ENCODE measurements at regions not wholly inside any gene's neighbourhood (a gene's known extent, or its start where the extent isn't known, plus 50 kb on each side); places are given as distances from the start of the nearest gene placed in this dataset.
"Not testable (repeated sequence)": the region's sequence is repeated elsewhere in the genome, so short reads cannot be mapped to it uniquely, and the experiment has no call there.

DNA sequence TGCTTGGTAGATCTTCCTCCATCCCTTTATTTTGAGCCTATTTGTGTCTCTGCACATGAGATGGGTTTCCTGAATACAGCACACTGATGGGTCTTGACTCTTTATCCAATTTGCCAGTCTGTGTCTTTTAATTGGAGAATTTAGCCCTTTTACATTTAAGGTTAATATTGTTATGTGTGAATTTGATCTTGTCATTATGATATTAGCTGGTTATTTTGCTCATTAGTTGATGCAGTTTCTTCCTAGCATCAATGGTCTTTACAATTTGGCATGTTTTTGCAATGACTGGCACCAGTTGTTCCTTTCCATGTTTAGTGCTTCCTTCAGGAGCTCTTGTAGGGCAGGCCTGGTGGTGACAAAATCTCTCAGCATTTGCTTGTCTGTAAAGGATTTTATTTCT lies 72.4 kb downstream of the HNRNPD start:
- DNase-seq (ENCODE audit: low read depth in 2 of 2) = not testable (repeated sequence)

DNA sequence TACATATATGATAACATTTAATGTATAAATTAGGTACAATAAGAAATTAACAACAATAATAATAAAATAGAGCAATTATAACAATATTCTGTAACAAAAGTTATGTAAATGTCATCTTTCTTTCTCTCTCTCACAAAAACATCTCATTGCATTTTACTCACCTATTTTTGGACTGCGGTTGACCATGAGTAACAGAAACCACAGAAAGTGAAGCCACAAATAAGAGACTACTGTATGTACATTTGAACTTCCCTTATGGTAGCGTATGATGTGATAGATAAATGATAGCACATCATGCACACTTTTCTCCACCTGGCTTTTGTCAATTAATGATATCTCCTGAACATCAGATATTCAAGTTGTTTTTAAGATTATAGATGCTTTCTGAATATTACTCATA lies 80.5 kb downstream of the HNRNPD start:
- peak in 1 of 2 donors; percentile 4 for DNase-seq (ENCODE audit: low read depth in 2 of 2)

DNA sequence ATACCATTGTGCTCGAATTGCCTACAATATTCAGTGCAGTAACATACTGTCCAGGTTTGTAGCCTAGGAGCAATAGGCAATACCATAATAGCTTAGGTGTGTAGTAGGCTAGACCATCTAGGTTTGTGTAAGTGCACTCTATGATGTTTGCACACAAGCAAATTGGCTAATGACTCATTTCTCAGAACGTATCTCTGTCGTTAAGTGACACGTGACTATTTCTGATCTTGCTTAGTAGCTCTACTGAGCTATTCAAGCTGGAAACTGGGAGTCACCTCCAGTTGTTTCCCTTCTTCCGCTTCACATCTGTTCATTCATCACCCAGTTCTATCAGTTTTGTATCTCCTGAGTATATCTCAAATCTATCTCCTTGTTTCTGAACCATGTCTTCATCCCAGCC lies 86.1 kb downstream of the HNRNPD start:
- no peak for DNase-seq (ENCODE audit: low read depth in 2 of 2)

DNA sequence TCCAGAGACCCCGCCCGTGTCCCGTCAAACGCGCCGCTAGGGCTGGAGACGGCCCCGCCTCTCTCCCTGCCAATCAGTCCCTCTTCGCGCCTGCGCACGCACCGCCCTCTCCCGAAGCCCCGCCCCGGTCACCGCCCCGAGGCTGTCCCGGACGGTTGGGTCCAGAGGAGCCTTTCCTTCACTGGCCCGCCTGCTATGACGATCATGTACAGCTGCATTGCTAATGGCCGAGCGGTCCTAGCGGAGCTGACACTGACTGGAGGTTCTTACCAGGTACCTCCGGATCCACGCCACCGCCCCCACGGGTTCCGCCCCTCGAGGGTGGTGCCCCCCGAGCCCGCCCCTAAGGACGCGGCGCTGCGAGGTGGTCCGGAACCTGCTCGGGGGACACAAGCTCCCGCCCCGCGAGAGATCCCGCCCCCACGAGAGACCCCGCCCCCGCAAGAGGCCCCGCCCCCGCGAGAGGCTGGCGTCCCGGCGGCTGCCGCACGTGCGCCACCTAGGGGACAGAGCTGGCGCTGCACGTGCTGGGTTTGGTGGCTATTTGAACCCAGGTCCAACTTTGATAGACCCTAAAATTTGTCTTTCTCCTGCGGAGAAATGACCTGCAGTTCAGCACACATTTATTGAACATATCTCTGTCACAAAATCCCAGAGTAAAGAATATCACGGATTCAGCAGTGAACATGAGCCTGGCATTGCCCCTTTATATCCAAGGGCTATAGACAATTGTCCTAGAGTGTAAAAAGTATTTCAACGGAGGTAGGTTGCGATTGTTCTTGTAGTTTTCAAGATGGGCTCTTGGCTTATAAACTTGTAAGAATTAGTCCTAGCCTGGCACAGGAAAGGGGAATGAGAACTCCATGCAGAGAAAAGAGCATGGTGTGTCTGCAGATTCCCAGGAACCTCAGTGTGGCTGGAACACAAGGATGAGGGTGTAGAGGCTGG lies 88.7 kb downstream of the HNRNPD start:
- peak; percentile 97 to 98 for DNase-seq (ENCODE audit: low read depth in 2 of 2)

DNA sequence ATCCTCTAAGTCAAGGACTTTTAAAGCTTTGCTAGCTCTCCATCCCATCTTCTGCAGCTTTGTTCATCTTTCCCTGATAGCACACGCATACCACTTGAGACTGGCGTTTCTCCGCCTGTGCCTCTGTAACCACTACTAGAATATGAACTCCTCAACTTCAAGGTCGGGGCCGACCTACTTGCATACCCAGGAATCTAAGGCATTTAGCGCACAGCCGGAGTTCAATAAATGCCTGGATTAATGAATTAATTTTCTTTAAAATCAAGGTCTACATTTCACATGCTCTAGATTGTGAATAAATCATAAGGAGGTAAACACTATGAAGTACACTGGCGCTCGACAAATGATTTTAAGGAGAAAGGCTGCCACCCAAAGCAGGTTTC lies 89.3 kb downstream of the HNRNPD start:
- DNase-seq (ENCODE audit: low read depth in 2 of 2) = no peak

DNA sequence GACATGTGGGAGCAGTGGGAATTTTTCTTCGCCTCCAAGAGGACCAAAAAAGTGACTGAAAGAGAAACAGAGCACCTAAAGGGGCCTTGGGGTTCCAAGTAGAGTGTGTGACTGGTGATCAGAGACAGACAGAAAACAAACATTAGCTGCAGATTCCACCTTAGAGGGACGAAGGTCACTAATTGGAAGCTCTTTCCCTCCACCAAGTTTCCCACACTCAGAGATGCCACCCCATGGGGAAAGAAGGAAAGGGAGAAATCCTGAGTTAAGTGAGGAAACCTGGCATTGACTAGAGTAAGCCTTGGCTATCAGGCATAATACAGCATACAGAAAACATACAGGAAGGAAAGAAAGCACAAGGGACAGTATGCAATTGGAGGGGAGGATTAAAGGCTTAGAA lies 90.9 kb downstream of the HNRNPD start:
- no peak for DNase-seq (ENCODE audit: low read depth in 2 of 2)

DNA sequence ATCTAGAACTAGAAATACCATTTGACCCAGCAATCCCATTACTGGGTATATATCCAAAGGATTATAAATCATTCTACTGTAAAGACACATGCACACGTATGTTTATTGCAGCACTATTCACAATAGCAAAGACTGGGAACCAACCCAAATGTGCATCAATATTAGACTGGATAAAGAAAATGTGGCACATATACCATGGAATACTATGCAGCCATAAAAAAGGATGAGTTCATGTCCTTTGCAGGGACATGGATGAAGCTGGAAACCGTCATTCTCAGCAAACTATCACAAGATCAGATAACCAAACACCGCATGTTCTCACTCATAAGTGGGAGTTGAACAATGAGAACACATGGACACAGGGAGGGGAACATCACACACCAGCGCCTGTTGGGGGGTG lies 94.2 kb downstream of the HNRNPD start:
- DNase-seq (ENCODE audit: low read depth in 2 of 2) = not testable (repeated sequence)

DNA sequence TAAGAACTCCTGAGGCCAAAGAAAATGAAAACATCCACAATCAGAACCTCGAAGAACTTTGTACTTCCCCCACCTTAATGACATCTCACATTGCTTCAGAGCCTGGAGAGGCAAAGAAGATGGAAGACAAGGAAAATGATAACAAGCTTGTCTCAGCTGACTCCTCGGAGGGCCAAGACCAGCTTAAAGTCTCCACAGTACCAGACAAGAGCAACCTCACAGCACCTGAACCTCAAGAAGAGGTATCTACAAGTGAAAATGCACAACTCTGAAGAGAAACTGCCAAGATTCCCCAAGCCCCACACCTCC lies 97.5 kb downstream of the HNRNPD start:
- DNase-seq (ENCODE audit: low read depth in 2 of 2) = no peak

DNA sequence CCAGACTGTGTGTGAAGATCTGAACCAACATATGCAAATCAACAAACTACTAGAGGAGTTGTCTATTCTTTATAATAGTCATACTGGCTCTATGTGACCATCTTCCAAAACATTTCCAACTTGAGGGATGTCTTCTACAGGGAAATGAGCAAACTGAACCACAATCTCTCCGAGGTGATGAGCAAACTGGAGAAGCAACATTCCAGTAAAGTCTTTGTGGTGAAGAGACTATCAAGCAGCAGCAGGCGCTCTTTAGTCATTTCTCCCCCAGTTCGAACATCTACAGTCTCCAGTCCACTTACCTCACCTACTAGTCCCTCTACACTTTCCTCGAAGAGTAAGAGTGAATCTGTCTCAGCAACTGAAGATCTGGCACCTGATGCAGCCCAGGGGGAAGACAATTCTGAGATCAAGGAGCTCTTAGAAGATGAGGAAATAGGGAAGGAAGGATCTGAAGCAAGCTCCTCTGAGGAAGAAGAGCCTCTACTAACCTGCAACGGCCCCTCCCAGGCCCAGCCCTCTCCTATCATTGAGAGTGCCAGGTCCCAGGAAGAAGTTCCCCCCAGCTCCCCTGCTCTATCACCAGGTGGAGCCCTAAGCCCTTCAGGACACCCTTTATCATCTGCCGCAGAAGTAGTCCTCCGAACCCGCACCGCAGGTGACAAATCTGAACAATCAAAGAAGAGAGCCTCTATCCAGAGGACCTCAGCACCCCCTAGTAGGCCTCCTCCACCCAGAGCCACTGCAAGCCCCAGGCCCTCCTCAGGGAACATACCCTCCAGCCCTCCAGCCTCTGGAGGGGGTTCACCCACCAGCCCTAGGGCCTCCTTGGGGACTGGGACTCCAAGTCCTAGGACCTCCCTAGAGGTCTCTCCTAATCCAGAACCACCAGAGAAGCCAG lies 98.1 kb downstream of the HNRNPD start:
- no peak for DNase-seq (ENCODE audit: low read depth in 2 of 2)

DNA sequence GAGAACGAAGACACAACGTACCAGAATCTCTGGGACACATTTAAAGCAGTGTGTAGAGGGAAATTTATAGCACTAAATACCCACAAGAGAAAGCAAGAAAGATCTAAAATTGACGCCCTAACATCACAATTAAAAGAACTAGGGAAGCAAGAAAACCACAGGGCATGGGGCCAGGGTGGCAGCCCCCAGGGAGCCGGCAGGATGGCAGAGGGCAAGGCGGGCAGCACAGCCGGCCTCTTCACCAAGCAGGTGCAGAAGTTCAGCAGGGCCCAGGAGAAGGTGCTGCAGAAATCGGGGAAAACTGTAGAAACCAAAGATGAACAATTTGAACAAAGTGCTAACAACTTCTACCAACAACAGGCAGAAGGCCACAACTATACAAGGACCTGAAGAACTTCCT lies 99.1 kb downstream of the HNRNPD start:
- DNase-seq (ENCODE audit: low read depth in 2 of 2) = not testable (repeated sequence)

DNA sequence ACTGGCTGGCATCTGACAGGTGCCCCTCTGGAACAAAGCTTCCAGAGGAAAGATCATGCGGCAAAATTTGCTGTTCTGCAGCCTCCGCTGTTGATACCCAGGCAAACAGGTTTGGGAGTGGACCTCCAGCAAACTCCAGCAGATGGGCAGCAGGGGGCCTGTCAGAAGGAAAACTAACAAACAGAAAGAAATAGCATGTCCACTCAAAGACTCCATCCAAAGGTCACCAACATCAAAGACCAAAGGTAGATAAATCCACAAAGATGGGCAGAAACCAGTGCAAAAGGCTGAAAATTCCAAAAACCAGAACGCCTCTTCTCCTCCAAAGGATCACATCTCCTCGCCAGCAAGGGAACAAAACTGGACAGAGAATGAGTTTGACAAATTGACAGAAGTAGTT lies 101.3 kb downstream of the HNRNPD start:
- not testable (repeated sequence) for DNase-seq (ENCODE audit: low read depth in 2 of 2)

DNA sequence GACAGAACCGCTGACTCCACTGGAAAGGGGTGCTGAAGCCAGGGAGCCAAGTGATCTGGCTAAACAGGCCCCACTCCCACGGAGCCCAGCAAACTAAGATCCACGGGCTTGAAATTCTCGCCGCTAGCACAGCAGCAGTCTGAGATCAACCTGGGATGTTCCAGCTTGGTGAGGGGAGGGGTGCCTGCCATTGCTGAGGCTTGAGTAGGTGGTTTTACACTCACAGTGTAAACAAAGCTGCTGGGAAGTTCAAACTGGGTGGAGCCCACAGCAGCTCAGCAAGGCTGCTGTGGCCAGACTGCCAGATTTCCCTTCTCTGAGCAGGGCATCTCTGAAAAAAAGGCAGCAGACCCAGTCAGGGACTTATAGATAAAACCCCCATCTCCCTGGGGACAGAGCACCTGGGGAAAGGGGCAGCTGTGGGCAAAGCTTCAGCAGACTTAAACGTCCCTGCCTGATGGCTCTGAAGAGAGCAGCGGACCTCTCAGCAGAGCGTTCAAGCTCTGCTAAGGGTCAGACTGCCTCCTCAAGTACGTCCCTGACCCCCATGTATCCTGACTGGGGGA lies 101.8 kb downstream of the HNRNPD start:
- DNase-seq (ENCODE audit: low read depth in 2 of 2) = not testable (repeated sequence)

DNA sequence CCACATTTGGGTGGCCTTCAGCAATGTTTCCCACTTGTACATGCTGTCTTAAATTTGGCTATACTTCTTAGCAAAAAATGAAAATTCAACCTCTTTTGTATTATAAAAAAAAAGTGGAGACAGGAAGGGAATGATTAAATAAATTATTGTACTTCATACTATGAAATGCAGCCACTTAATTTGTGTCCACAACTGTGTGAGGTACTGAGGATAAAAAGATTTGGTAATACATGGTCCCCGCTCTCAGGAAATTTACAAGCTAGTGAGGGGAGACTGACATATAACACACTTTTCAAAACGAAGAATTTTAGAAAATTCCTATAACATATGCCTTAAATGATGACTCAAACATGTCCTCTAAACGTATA lies 105.0 kb downstream of the HNRNPD start:
- no peak for DNase-seq (ENCODE audit: low read depth in 2 of 2)

DNA sequence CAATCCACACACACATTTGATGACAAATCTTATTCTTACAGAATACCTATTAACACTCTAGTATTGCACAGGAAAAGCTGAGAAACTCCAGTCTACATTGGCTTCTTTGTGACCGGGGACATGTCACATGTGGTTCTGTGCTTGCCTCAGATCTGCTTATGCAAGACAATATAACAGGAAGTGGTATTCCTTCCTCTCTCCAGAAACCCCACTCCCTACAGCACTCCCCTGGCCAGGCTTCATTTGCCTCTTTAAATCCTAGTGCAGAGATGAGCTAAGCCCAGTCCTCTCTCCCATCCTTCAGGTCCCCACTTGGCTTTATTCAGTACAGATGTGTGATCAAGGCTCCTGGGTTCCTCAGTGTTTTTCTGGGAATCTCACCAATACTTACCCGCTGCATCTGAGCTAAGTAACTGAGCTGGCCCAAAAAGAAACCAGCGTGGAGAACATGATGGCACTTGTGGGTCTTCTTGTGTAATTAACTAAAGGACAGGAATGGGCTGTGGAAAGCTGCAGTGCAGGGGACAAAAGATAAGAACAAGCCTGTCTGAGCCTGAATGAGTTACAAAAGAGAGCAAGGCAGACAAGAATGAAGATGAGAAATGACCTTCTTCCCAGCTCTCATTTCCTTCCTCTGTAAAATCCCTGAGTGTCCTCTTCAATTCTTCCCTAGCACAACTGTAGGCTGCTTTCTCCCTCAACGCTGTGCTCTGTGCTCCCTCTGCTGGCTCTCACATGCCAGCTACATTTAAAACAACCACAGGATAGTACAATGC lies 105.6 kb downstream of the HNRNPD start:
- DNase-seq (ENCODE audit: low read depth in 2 of 2) = peak; percentile 1 to 10

DNA sequence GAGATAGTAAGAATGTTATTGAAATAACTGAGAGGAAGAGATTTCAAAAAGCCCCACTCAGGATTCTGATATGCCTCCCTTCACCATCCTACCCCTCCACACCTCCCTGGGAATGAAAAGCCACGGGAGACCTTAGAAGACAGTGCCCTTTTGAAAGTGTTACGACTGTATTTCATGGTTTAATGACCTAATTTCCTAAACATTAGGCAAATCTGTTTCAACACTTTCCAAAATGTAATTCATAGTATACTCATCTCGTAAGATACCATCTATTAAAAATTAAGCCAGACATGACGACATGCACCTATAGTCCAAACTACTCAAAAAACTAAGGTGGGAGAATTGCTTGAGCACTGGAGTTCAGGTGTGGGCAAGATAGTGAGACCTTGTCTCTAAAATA lies 106.3 kb downstream of the HNRNPD start:
- no peak for DNase-seq (ENCODE audit: low read depth in 2 of 2)

DNA sequence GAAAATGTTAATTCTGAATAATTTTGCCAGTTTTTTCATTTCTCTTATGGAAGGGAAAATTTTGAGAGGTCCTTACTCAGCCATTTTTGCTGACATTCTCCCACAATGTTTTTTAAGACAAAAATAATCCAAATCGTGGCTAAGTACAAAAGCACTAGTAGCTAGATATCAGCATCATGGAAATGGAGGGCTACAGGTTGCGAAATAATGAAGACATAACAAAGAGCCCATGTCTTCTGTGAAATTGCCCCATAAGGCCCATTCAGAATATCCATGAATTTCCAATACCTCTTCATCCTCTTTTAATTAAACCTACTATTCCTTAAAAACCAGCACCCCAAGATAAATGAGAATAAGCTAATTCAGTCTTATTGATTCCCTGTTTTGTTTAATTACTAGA lies 107.4 kb downstream of the HNRNPD start:
- no peak for DNase-seq (ENCODE audit: low read depth in 2 of 2)

DNA sequence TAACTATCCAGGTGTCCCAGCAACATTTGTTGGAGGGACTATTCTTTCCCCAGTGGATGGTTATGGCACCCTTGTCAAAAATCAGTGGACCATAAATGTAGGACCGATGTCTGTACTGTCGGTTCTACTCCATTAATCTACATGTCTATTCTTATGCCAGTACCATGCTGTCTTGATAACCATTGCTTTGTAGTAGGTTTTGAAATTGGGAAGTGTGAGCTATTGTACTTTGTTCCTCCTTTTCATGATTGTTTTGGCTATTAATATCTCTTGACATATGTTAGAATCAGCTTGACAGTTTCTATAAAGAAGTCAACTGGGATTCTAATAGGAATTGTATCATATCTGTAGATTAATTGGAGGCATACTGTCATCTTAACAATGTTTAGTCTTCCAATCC lies 112.7 kb downstream of the HNRNPD start:
- no peak for DNase-seq (ENCODE audit: low read depth in 2 of 2)

DNA sequence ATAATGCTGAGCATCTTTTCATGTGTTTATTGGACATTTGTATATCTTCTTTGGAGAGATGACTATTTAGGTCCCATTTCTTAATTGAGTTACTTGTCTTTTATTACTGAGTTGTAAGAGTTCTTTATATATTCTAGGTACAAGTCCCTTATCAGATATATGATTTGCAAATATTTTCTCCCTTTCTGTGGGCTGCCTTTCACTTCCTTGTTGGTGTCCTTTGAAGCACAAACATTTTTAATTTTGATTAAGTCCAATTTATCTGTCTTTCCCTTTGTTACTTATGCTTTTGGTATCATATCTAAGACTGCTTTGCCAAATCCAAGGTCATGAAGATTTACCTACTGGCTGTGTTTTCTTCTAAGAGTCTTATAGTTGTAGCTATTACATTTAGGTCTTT lies 113.2 kb downstream of the HNRNPD start:
- no peak for DNase-seq (ENCODE audit: low read depth in 2 of 2)

DNA sequence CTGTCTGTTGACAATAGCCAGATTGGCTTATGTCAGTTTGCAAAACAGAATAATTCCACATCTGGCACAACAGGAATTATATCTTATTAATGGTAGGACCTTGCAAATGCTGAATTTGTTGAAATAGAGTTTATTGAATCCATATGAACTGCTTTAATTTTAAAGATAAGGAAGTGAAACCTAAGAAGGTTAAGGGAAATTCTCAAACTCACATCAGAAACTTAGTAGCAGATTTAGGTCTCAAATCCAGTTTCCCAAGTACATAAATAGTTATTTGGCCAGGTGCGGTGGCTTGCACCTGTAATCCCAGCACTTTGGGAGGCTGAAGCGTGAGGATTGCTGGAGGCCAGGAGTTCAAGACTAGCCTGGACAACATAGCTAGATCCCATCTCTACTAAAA lies 117.1 kb downstream of the HNRNPD start:
- DNase-seq (ENCODE audit: low read depth in 2 of 2) = no peak

DNA sequence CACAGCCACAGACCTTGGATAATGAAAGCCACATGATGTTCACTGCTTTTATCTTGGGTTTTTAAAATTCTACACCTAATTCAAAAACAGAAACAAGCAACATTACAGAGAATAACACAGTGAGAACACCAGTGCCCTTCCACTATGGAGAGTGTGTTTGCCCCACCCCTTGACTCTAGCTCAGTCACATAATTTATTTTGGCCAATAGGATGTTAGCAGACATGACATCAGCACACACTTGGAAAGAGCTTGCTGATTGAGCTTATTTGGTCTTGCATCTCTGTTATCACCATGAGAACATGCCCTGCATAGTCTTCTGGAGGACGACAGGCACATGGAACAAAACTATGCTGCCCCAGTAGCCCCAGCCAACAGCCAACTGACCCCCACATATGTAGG lies 118.1 kb downstream of the HNRNPD start:
- DNase-seq (ENCODE audit: low read depth in 2 of 2) = no peak

DNA sequence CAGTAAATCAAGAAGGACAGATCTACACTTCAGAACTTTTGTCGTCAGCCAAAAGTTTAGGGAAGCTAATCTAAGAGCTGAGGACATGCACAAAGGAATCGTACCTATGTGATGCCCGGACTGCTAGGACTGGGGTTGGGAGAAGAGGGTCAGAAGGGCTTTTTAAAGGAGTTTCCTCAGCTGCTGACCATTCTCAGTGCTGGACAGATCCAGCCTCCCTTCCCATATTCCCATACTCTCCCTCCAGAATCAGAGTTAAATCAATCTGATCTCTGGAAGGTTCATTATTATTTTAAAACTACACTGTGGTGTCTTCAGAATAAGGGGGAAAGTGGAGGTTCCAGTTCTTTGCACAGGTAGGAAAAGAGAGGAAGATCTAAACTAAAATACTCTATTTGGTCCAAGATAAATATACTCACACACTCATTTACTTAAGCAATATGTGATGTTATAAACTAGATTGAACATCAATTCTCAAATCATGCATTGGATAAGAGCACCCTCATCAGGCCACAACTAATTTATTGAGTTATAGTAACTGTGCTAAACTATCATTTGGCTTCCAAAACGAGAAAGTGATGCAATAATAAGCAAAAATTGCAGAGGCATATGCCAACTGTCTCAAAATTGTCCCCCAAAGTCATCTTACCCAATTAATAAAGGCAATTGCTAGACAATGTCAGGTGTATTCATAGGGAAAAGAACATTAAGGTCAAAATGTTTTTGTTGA lies 124.7 kb downstream of the HNRNPD start:
- DNase-seq (ENCODE audit: low read depth in 2 of 2) = no peak

Measured in stimulated activated CD8-positive, alpha-beta memory T cell treated with anti-CD3 and anti-CD28 coated beads, Interleukin-7, amount 100 ng/mL, for 1 hour (primary cell).